GM23338 (cell line): ENCODE measurements at regions not wholly inside any gene's neighbourhood (a gene's known extent, or its start where the extent isn't known, plus 50 kb on each side); places are given as distances from the start of the nearest gene placed in this dataset.

Source experiments
- ATAC-seq: fragments of 200-7000 bp; cut with Tn5 transposase; 3 replicates; pipeline ENCODE4 v1.9.1; 2020
- DNase-seq: peaks from one replicate; pipeline ENCODE4 v3.0.0-alpha.2; 2015; ENCODE audit warnings: low spot score
- H2AFZ ChIP-seq: fragments of 200-600 bp; sonication (generic); 2 replicates; pipeline ENCODE4 v1.8.0; 2016; ENCODE audit warnings: antibody characterized with exemption, mild to moderate bottlenecking, moderate library complexity
- H3F3A ChIP-seq: fragments of 200-600 bp; sonication (generic); replicated peaks from 2 replicates; pipeline ENCODE4 v1.8.0; 2017; ENCODE audit warnings: antibody characterized with exemption, mixed run types, low read depth
- H3K27ac ChIP-seq: fragments of 200-600 bp; sonication (generic); 2 replicates; pipeline ENCODE4 v1.6.1; 2016; ENCODE audit warnings: low read depth
- H3K27me3 ChIP-seq: fragments of 200-600 bp; sonication (generic); 2 replicates; pipeline ENCODE4 v1.8.0; 2016; ENCODE audit warnings: mild to moderate bottlenecking, mixed run types, moderate library complexity; ENCODE audit not compliant: insufficient read depth
- H3K36me3 ChIP-seq: fragments of 200-600 bp; sonication (generic); 2 replicates; pipeline ENCODE4 v1.8.0; 2016; ENCODE audit warnings: mild to moderate bottlenecking; ENCODE audit not compliant: insufficient read depth
- H3K4me1 ChIP-seq: fragments of 200-600 bp; sonication (generic); 2 replicates; pipeline ENCODE4 v1.8.0; 2016; ENCODE audit warnings: mild to moderate bottlenecking, moderate library complexity; ENCODE audit not compliant: insufficient read depth
- H3K4me2 ChIP-seq: fragments of 200-600 bp; sonication (generic); 2 replicates; pipeline ENCODE4 v1.7.1; 2017; ENCODE audit warnings: mixed run types
- H3K4me3 ChIP-seq: fragments of 200-600 bp; sonication (generic); 2 replicates; pipeline ENCODE4 v1.6.1; 2016; ENCODE audit warnings: mixed run types
- H3K79me2 ChIP-seq: fragments of 200-600 bp; sonication (generic); replicated peaks from 2 replicates; pipeline ENCODE4 v1.8.0; 2017; ENCODE audit warnings: mild to moderate bottlenecking; ENCODE audit not compliant: insufficient read depth
- H3K9me2 ChIP-seq: fragments of 200-600 bp; sonication (generic); 2 replicates; pipeline ENCODE4 v1.8.0; 2017; ENCODE audit not compliant: insufficient read depth
- H4K20me1 ChIP-seq: fragments of 200-600 bp; sonication (generic); replicated peaks from 2 replicates; pipeline ENCODE4 v1.8.0; 2017; ENCODE audit warnings: mild to moderate bottlenecking; ENCODE audit not compliant: insufficient read depth
- H3K27ac Mint-ChIP-seq: 2 replicates; pipeline ENCODE4 v1.8.0; 2020; ENCODE audit warnings: inconsistent platforms, mild to moderate bottlenecking, moderate library complexity, mixed read lengths
- H3K27me3 Mint-ChIP-seq: 3 replicates; pipeline ENCODE4 v1.8.0; 2022; ENCODE audit warnings: low read depth, mild to moderate bottlenecking, moderate library complexity, mixed read lengths, inconsistent platforms; ENCODE audit not compliant: insufficient read depth, poor library complexity
- H3K36me3 Mint-ChIP-seq: 3 replicates; pipeline ENCODE4 v1.8.0; 2021; ENCODE audit warnings: low read depth, mild to moderate bottlenecking, inconsistent platforms, moderate library complexity, mixed read lengths
- H3K4me1 Mint-ChIP-seq: 3 replicates; pipeline ENCODE4 v1.8.0; 2020; ENCODE audit warnings: mild to moderate bottlenecking, inconsistent platforms, mixed read lengths
- H3K4me3 Mint-ChIP-seq: 3 replicates; pipeline ENCODE4 v1.8.0; 2021; ENCODE audit warnings: moderate library complexity, mild to moderate bottlenecking, inconsistent platforms, mixed read lengths
- H3K9me3 Mint-ChIP-seq: 3 replicates; pipeline ENCODE4 v1.8.0; 2020; ENCODE audit warnings: moderate library complexity, mild to moderate bottlenecking, inconsistent platforms, mixed read lengths
- CREB1 ChIP-seq: fragments of 250-450 bp; sonication (Bioruptor Pico); IDR thresholded peaks from 2 replicates; pipeline ENCODE4 v1.5.0; 2020; ENCODE audit warnings: low read depth, mild to moderate bottlenecking, moderate library complexity
- EZH2 ChIP-seq: fragments of 200-600 bp; sonication (generic); IDR thresholded peaks from one replicate; pipeline ENCODE4 v1.8.0; 2017; ENCODE audit warnings: antibody characterized with exemption, mild to moderate bottlenecking, low read depth; ENCODE audit not compliant: unreplicated experiment
- EZH2phosphoT487 ChIP-seq: fragments of 200-600 bp; sonication (generic); IDR thresholded peaks from one replicate; pipeline ENCODE4 v1.8.1; 2018; ENCODE audit warnings: antibody characterized with exemption; ENCODE audit not compliant: unreplicated experiment
- JUNB ChIP-seq: IDR thresholded peaks from one replicate; pipeline ENCODE4 v1.6.1; 2016; ENCODE audit warnings: antibody characterized with exemption; ENCODE audit not compliant: unreplicated experiment
- NANOG ChIP-seq: IDR thresholded peaks from 2 replicates; pipeline ENCODE4 v1.6.1; 2016; ENCODE audit warnings: antibody characterized with exemption, borderline replicate concordance
- POLR2AphosphoS5 ChIP-seq: IDR thresholded peaks from 2 replicates; pipeline ENCODE4 v1.6.1; 2016; ENCODE audit warnings: antibody characterized with exemption, low read depth
- STAT1 ChIP-seq: IDR thresholded peaks from one replicate; pipeline ENCODE4 v1.6.1; 2016; ENCODE audit warnings: antibody characterized with exemption; ENCODE audit not compliant: unreplicated experiment
- ZNF114 ChIP-seq: fragments of 250-450 bp; sonication (Bioruptor Pico); IDR thresholded peaks from 2 replicates; pipeline ENCODE4 v1.5.0; 2020; ENCODE audit warnings: mild to moderate bottlenecking, moderate library complexity
- ZNF331 ChIP-seq: fragments of 250-450 bp; sonication (Bioruptor Pico); IDR thresholded peaks from 2 replicates; pipeline ENCODE4 v1.5.0; 2020; ENCODE audit warnings: low read depth, mild to moderate bottlenecking, moderate library complexity
- TF ChIP-seq, protein P1 (sequence below): IDR thresholded peaks from one replicate; pipeline ENCODE4 v1.6.1; 2018; ENCODE audit warnings: antibody characterized with exemption; ENCODE audit not compliant: unreplicated experiment
- TF ChIP-seq, protein P2 (sequence below): fragments of 250-450 bp; sonication (Bioruptor Pico); IDR thresholded peaks from 2 replicates; pipeline ENCODE4 v1.5.0; 2020; ENCODE audit warnings: mild to moderate bottlenecking, moderate library complexity
- TF ChIP-seq, protein P3 (sequence below), 2 experiments: fragments of 200-600 bp in 1 of 2; sonication (generic) in 1 of 2; conservative IDR thresholded peaks; 2 replicates each; pipeline versions ENCODE4 v1.5.1 to v1.6.1; 2016 to 2017; ENCODE audit warnings: antibody characterized with exemption in 2 of 2, low read depth in 2 of 2, mild to moderate bottlenecking in 2 of 2, moderate library complexity in 1 of 2
- TF ChIP-seq, protein P4 (sequence below): IDR thresholded peaks from 2 replicates; pipeline ENCODE4 v1.6.1; 2016; ENCODE audit warnings: antibody characterized with exemption

DNA sequence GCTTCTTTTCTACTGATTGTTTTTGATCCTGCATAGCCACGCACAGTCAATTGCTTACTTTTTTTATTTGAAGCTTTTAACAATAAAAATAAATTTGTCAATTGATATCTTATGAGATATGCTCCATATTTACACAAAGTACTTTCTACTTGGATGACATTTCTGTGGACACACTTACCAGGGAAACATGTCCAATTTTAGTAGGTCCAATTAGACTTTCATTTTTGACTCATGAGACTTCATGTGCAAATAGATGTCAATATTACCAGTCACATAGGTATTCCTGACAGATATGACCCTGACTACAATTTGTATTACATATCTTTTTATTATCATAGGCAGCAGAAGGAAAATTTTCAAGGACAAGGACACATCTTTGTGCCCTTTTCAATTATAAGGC, 219.9 kb upstream of the ANKRD50 start:
- peak overlapping the region; percentile 23; the same call in 1 of the 2 replicates for H3K27ac Mint-ChIP-seq
- Histone ChIP-seq H3K79me2 (no peaks in the 10 kb centered on the region), H3K27ac (no peak overlapping the region), H3K9me2 (no peaks in the 10 kb centered on the region; the same call in none of the 2 replicates), H3K27me3 (no peaks in the 10 kb centered on the region), H3K36me3 (no peaks in the 10 kb centered on the region), H3K4me2 (no peak overlapping the region), H4K20me1 (no peaks in the 10 kb centered on the region), H3K4me3 (no peak overlapping the region), H3F3A (no peaks in the 10 kb centered on the region), H2AFZ (no peak overlapping the region), H3K4me1 (peaks cover 13% of the 10 kb centered on the region)
- H3K27me3 Mint-ChIP-seq, result no peaks in the 10 kb centered on the region
- H3K9me3 Mint-ChIP-seq, result no peaks in the 10 kb centered on the region
- DNase-seq, result no peak
- H3K4me1 Mint-ChIP-seq, result peaks cover 23% of the 10 kb centered on the region
- H3K4me3 Mint-ChIP-seq, result no peak overlapping the region
- TF ChIP-seq, protein P1, sequence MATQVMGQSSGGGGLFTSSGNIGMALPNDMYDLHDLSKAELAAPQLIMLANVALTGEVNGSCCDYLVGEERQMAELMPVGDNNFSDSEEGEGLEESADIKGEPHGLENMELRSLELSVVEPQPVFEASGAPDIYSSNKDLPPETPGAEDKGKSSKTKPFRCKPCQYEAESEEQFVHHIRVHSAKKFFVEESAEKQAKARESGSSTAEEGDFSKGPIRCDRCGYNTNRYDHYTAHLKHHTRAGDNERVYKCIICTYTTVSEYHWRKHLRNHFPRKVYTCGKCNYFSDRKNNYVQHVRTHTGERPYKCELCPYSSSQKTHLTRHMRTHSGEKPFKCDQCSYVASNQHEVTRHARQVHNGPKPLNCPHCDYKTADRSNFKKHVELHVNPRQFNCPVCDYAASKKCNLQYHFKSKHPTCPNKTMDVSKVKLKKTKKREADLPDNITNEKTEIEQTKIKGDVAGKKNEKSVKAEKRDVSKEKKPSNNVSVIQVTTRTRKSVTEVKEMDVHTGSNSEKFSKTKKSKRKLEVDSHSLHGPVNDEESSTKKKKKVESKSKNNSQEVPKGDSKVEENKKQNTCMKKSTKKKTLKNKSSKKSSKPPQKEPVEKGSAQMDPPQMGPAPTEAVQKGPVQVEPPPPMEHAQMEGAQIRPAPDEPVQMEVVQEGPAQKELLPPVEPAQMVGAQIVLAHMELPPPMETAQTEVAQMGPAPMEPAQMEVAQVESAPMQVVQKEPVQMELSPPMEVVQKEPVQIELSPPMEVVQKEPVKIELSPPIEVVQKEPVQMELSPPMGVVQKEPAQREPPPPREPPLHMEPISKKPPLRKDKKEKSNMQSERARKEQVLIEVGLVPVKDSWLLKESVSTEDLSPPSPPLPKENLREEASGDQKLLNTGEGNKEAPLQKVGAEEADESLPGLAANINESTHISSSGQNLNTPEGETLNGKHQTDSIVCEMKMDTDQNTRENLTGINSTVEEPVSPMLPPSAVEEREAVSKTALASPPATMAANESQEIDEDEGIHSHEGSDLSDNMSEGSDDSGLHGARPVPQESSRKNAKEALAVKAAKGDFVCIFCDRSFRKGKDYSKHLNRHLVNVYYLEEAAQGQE, result no peak
- no peak for TF ChIP-seq CREB1
- TF ChIP-seq NANOG, result no peak
- TF ChIP-seq JUNB, result no peak
- TF ChIP-seq, protein P2, sequence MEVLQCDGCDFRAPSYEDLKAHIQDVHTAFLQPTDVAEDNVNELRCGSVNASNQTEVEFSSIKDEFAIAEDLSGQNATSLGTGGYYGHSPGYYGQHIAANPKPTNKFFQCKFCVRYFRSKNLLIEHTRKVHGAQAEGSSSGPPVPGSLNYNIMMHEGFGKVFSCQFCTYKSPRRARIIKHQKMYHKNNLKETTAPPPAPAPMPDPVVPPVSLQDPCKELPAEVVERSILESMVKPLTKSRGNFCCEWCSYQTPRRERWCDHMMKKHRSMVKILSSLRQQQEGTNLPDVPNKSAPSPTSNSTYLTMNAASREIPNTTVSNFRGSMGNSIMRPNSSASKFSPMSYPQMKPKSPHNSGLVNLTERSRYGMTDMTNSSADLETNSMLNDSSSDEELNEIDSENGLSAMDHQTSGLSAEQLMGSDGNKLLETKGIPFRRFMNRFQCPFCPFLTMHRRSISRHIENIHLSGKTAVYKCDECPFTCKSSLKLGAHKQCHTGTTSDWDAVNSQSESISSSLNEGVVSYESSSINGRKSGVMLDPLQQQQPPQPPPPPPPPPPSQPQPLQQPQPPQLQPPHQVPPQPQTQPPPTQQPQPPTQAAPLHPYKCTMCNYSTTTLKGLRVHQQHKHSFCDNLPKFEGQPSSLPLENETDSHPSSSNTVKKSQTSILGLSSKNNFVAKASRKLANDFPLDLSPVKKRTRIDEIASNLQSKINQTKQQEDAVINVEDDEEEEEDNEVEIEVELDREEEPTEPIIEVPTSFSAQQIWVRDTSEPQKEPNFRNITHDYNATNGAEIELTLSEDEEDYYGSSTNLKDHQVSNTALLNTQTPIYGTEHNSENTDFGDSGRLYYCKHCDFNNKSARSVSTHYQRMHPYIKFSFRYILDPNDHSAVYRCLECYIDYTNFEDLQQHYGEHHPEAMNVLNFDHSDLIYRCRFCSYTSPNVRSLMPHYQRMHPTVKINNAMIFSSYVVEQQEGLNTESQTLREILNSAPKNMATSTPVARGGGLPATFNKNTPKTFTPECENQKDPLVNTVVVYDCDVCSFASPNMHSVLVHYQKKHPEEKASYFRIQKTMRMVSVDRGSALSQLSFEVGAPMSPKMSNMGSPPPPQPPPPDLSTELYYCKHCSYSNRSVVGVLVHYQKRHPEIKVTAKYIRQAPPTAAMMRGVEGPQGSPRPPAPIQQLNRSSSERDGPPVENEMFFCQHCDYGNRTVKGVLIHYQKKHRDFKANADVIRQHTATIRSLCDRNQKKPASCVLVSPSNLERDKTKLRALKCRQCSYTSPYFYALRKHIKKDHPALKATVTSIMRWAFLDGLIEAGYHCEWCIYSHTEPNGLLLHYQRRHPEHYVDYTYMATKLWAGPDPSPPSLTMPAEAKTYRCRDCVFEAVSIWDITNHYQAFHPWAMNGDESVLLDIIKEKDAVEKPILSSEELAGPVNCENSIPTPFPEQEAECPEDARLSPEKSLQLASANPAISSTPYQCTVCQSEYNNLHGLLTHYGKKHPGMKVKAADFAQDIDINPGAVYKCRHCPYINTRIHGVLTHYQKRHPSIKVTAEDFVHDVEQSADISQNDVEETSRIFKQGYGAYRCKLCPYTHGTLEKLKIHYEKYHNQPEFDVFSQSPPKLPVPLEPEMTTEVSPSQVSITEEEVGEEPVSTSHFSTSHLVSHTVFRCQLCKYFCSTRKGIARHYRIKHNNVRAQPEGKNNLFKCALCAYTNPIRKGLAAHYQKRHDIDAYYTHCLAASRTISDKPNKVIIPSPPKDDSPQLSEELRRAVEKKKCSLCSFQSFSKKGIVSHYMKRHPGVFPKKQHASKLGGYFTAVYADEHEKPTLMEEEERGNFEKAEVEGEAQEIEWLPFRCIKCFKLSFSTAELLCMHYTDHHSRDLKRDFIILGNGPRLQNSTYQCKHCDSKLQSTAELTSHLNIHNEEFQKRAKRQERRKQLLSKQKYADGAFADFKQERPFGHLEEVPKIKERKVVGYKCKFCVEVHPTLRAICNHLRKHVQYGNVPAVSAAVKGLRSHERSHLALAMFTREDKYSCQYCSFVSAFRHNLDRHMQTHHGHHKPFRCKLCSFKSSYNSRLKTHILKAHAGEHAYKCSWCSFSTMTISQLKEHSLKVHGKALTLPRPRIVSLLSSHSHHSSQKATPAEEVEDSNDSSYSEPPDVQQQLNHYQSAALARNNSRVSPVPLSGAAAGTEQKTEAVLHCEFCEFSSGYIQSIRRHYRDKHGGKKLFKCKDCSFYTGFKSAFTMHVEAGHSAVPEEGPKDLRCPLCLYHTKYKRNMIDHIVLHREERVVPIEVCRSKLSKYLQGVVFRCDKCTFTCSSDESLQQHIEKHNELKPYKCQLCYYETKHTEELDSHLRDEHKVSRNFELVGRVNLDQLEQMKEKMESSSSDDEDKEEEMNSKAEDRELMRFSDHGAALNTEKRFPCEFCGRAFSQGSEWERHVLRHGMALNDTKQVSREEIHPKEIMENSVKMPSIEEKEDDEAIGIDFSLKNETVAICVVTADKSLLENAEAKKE (CRISPR knock-in tag), result no peak
- no peak for TF ChIP-seq EZH2
- TF ChIP-seq ZNF331, result no peak
- TF ChIP-seq POLR2AphosphoS5, result no peak
- no peak for TF ChIP-seq EZH2phosphoT487
- TF ChIP-seq, protein P3, sequence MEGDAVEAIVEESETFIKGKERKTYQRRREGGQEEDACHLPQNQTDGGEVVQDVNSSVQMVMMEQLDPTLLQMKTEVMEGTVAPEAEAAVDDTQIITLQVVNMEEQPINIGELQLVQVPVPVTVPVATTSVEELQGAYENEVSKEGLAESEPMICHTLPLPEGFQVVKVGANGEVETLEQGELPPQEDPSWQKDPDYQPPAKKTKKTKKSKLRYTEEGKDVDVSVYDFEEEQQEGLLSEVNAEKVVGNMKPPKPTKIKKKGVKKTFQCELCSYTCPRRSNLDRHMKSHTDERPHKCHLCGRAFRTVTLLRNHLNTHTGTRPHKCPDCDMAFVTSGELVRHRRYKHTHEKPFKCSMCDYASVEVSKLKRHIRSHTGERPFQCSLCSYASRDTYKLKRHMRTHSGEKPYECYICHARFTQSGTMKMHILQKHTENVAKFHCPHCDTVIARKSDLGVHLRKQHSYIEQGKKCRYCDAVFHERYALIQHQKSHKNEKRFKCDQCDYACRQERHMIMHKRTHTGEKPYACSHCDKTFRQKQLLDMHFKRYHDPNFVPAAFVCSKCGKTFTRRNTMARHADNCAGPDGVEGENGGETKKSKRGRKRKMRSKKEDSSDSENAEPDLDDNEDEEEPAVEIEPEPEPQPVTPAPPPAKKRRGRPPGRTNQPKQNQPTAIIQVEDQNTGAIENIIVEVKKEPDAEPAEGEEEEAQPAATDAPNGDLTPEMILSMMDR (conservative IDR thresholded peaks at IDR 0.05; ENCODE audit: low read depth in 2 of 2), result no peak
- no peak for TF ChIP-seq ZNF114
- TF ChIP-seq, protein P4, sequence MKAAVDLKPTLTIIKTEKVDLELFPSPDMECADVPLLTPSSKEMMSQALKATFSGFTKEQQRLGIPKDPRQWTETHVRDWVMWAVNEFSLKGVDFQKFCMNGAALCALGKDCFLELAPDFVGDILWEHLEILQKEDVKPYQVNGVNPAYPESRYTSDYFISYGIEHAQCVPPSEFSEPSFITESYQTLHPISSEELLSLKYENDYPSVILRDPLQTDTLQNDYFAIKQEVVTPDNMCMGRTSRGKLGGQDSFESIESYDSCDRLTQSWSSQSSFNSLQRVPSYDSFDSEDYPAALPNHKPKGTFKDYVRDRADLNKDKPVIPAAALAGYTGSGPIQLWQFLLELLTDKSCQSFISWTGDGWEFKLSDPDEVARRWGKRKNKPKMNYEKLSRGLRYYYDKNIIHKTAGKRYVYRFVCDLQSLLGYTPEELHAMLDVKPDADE, result no peak
- no peak for TF ChIP-seq STAT1
- H3K36me3 Mint-ChIP-seq, result no peaks in the 10 kb centered on the region
- ATAC-seq, result no peak
